GM13976 (cell line): ENCODE measurements at regions not wholly inside any gene's neighbourhood (a gene's known extent, or its start where the extent isn't known, plus 50 kb on each side); places are given as distances from the start of the nearest gene placed in this dataset.

Experiments used
- DNase-seq: peaks from one replicate; pipeline ENCODE4 v3.0.0; 2012; ENCODE audit warnings: low spot score
- CTCF ChIP-seq: IDR thresholded peaks from 2 replicates; pipeline ENCODE4 v1.5.1; 2012; ENCODE audit warnings: borderline replicate concordance, mild to moderate bottlenecking; ENCODE audit not compliant: insufficient read depth; ENCODE audit errors: extremely low read depth, missing control alignments, control extremely low read depth
- in situ Hi-C: fragments of 300-500 bp; cut with MboI; formaldehyde crosslinking; loops from one replicate; pipeline ENCODE4 v1.12.0; 2022; ENCODE audit warnings: low sequenced_read_pairs, mixed read lengths, inconsistent platforms; ENCODE audit not compliant: unreplicated experiment

DNA sequence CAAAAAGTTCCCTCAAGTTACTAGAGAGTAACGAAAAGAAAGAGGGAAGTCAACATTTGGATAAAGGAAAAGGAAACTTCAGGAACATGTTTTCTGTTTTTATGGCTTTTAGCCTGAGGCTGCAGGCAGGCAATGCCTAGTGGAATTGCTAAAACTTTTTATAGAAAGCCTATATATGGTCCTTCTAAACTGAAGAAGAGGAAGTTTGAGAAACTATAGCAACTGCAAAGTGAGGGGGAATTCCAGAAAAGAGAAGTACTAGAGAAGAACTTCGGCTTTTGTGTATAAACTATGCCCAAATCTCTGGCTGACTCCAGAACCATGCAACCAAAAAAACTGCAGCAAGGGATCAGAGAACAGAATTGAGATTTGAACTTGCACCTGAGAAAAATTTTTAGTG is 74.3 kb upstream of the ARHGAP42 start:
- no peak for TF ChIP-seq CTCF
- DNase-seq: peak; percentile 23
- in situ Hi-C loops: no loop called here

GRCh38 chr11:100618914-100619313 is 68.2 kb upstream of the ARHGAP42 start:
- DNase-seq: no peak
- no peak for TF ChIP-seq CTCF
- in situ Hi-C loops: no loop called here

DNA sequence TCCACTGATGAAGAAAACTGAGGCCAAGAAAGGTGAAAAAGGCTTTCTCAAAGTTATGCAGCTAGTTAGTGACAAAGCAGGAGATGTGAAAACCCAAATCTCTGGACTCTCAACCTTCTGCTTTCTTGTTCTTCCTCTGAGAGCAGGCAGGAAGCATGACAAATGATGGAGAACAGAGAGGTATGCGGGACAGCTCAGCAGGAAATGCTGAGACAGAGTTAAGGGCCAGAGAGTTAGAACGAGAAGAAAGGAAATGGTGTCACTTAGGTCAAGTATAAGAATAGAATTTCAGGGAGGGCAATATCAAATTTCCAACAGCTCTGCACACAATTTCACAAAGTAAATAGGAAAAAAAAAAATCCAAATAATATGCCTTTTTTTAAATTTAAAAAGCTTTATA is 67.6 kb upstream of the ARHGAP42 start:
- in situ Hi-C loops: no loop called here
- no peak for TF ChIP-seq CTCF
- DNase-seq: no peak

GRCh38 chr11:100622404-100622803 is 64.7 kb upstream of the ARHGAP42 start:
- in situ Hi-C loops: no loop called here
- no peak for DNase-seq
- TF ChIP-seq CTCF: no peak

DNA sequence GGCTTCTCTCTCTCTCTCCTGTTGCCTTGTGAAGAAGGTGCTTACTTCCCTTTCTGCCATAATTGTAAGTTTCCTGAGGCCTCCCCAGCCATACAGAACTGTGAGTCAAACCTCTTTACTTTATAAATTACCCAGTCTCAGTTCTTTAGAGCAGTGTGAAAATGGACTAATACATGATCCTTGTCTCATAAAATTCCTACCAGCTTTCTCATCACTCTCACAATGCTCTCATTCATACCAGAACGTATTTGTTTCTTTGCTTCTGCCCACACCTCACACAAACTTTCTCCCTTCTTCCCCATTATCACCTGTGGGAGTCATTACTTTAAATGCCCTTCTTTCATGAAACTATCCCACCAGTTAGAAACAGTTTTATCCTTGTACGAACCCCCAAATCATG is 62.7 kb upstream of the ARHGAP42 start:
- DNase-seq: no peak
- TF ChIP-seq CTCF: no peak
- in situ Hi-C loops: no loop called here

DNA sequence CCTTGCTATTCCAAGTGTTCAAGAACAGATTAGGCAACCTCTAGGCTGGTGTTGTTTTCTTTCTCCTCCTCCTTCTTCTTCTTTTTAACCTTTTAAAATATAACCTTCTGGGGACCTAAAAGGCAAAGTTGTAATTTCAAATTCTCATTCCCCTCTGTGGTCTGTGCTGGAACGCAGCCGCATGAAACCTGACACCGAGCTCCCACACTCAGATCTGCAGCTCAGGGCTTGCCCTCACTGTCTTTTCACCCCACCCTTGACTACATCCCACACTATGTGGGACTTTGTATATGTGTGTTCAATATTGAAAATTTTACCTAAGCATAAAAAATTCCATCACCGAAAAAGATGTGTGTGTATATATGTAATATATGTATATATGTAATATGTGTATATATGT is 62.0 kb upstream of the ARHGAP42 start:
- DNase-seq: no peak
- no peak for TF ChIP-seq CTCF
- in situ Hi-C loops: no loop called here

DNA sequence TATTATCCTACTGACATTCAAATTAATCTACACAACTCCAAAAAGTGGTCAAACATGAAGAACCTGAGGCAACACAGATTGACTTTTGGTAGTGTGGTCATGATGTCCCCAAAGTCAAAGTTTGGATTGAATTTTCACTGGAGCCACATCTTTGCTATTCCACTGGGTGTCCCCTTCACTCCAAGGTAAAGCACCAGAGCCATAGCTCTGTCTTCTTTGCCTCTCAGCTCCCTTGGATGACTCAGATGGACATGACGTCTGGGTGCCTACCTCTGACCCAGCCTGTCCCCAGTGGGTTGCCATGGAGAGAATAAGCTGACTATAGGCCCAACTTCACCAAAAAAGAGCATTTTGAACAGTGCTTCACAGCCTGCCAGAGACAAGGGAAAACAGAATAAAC is 57.4 kb upstream of the ARHGAP42 start:
- no peak for TF ChIP-seq CTCF
- in situ Hi-C loops: no loop called here
- DNase-seq: no peak
